HEK293T (cell line): ENCODE measurements at regions not wholly inside any gene's neighbourhood (a gene's known extent, or its start where the extent isn't known, plus 50 kb on each side); places are given as distances from the start of the nearest gene placed in this dataset.

Experiments
- CTCF ChIA-PET: fragments of 350-600 bp; formaldehyde crosslinking; extraction: SDS; loops from one replicate; lab custom pipeline; 2021; ENCODE audit warnings: antibody characterized with exemption, inconsistent platforms; lab: Yijun Ruan, JAX
- POLR2A ChIA-PET: fragments of 350-600 bp; formaldehyde crosslinking; extraction: SDS; loops from one replicate; lab custom pipeline; 2020; ENCODE audit warnings: antibody characterized with exemption, inconsistent platforms; lab: Yijun Ruan, JAX
- DNase-seq: peaks from one replicate; pipeline ENCODE4 v3.0.0; 2012; ENCODE audit warnings: mixed read lengths; ENCODE audit errors: extremely low spot score
- ARNT ChIP-seq: fragments of 450-650 bp; IDR thresholded peaks from 2 replicates; pipeline ENCODE4 v1.6.1; 2017; ENCODE audit warnings: mild to moderate bottlenecking
- BHLHE40 ChIP-seq: fragments of 450-650 bp; IDR thresholded peaks from 2 replicates; pipeline ENCODE4 v1.6.1; 2016; ENCODE audit warnings: mild to moderate bottlenecking, moderate library complexity, borderline replicate concordance
- CTBP1 ChIP-seq: fragments of 450-650 bp; IDR thresholded peaks from 2 replicates; pipeline ENCODE4 v1.6.1; 2016; ENCODE audit warnings: borderline replicate concordance
- ELF4 ChIP-seq: fragments of 450-650 bp; IDR thresholded peaks from 2 replicates; pipeline ENCODE4 v1.6.1; 2017; ENCODE audit warnings: antibody characterized with exemption
- FOXA1 ChIP-seq: fragments of 450-650 bp; IDR thresholded peaks from 2 replicates; pipeline ENCODE4 v1.6.1; 2016; ENCODE audit warnings: mild to moderate bottlenecking
- FOXK2 ChIP-seq: fragments of 450-650 bp; IDR thresholded peaks from 2 replicates; pipeline ENCODE4 v1.6.1; 2016; ENCODE audit warnings: mild to moderate bottlenecking
- FOXM1 ChIP-seq: fragments of 450-650 bp; IDR thresholded peaks from 2 replicates; pipeline ENCODE4 v1.6.1; 2017; ENCODE audit warnings: mild to moderate bottlenecking, borderline replicate concordance
- HDGF ChIP-seq: fragments of 450-650 bp; IDR thresholded peaks from 2 replicates; pipeline ENCODE4 v1.6.1; 2017; ENCODE audit warnings: antibody characterized with exemption, borderline replicate concordance
- L3MBTL2 ChIP-seq: fragments of 450-650 bp; conservative IDR thresholded peaks from 2 replicates; pipeline ENCODE4 v1.6.1; 2016; ENCODE audit warnings: mild to moderate bottlenecking
- LEF1 ChIP-seq: fragments of 450-650 bp; IDR thresholded peaks from 2 replicates; pipeline ENCODE4 v1.6.1; 2017; ENCODE audit warnings: mild to moderate bottlenecking, borderline replicate concordance
- NFRKB ChIP-seq: fragments of 450-650 bp; IDR thresholded peaks from 2 replicates; pipeline ENCODE4 v1.6.1; 2016; ENCODE audit warnings: mild to moderate bottlenecking, moderate library complexity
- PKNOX1 ChIP-seq: fragments of 450-650 bp; IDR thresholded peaks from 2 replicates; pipeline ENCODE4 v1.6.1; 2016
- SP1 ChIP-seq: fragments of 450-650 bp; IDR thresholded peaks from 2 replicates; pipeline ENCODE4 v1.6.1; 2017
- SUZ12 ChIP-seq: fragments of 450-650 bp; IDR thresholded peaks from 2 replicates; pipeline ENCODE4 v1.6.1; 2016; ENCODE audit warnings: mild to moderate bottlenecking
- TARDBP ChIP-seq: fragments of 450-650 bp; IDR thresholded peaks from 2 replicates; pipeline ENCODE4 v1.6.1; 2016
- ZNF384 ChIP-seq: fragments of 450-650 bp; IDR thresholded peaks from 2 replicates; pipeline ENCODE4 v1.6.1; 2016

GRCh38 chr14:106505366-106505765, 979.0 kb downstream of the TMEM121 start:
- CTCF ChIA-PET, result no interaction called here
- no peak for DNase-seq
- TF ChIP-seq BHLHE40, result no peak
- no peak for TF ChIP-seq ELF4
- no peak for TF ChIP-seq SP1
- TF ChIP-seq ARNT, result no peak
- TF ChIP-seq FOXM1, result no peak
- POLR2A ChIA-PET, result no interaction called here

GRCh38 chr14:106506881-106507305, 980.5 kb downstream of the TMEM121 start:
- POLR2A ChIA-PET, result no interaction called here
- TF ChIP-seq ARNT (no peak), FOXK2 (no peak), TARDBP (no peak), BHLHE40 (no peak), FOXM1 (no peak)
- CTCF ChIA-PET, result no interaction called here
- no peak for DNase-seq

GRCh38 chr14:106507354-106507753, 981.0 kb downstream of the TMEM121 start:
- CTCF ChIA-PET, result no interaction called here
- TF ChIP-seq NFRKB (no peak), PKNOX1 (no peak), FOXK2 (no peak), ZNF384 (no peak)
- no peak for DNase-seq
- POLR2A ChIA-PET, result no interaction called here

GRCh38 chr14:106508216-106508615, 981.8 kb downstream of the TMEM121 start:
- DNase-seq, result no peak
- CTCF ChIA-PET, result no interaction called here
- TF ChIP-seq ZNF384 (no peak), CTBP1 (no peak), SUZ12 (no peak), FOXK2 (no peak), ELF4 (no peak), PKNOX1 (no peak)

GRCh38 chr14:106509176-106509575, 982.8 kb downstream of the TMEM121 start:
- no peak for DNase-seq
- ChIA-PET CTCF (no interaction called here), POLR2A (no interaction called here)
- TF ChIP-seq BHLHE40 (no peak), SP1 (no peak), ARNT (no peak), SUZ12 (no peak), NFRKB (no peak), PKNOX1 (no peak), LEF1 (no peak), HDGF (no peak), CTBP1 (no peak), FOXK2 (no peak), TARDBP (no peak), L3MBTL2 (no peak), ZNF384 (no peak), FOXM1 (no peak), FOXA1 (no peak), ELF4 (no peak)

More at GRCh38 chr14:106508216-106508615, 981.8 kb downstream of the TMEM121 start:
- POLR2A ChIA-PET, result no interaction called here

- ChIA-PET CTCF (no interaction called here), POLR2A (no interaction called here)
- DNase-seq, result no peak
- TF ChIP-seq SUZ12, result no peak
- TF ChIP-seq PKNOX1, result no peak
- TF ChIP-seq HDGF, result no peak
- no peak for TF ChIP-seq FOXA1
- no peak for TF ChIP-seq LEF1
- no peak for TF ChIP-seq TARDBP
These were observed 983.4 kb downstream of the TMEM121 start for GRCh38 chr14:106509807-106510206.
